Endothelial cell (in vitro differentiated cells): ENCODE measurements at regions not wholly inside any gene's neighbourhood (a gene's known extent, or its start where the extent isn't known, plus 50 kb on each side); places are given as distances from the start of the nearest gene placed in this dataset.

Source experiments
- DNase-seq: peaks from one replicate; pipeline ENCODE4 v3.0.0; 2021; ENCODE audit warnings: low spot score
- H3K27ac Mint-ChIP-seq: one replicate; pipeline ENCODE4 v1.8.0; 2021; ENCODE audit warnings: mixed read lengths, inconsistent platforms; ENCODE audit not compliant: unreplicated experiment
- H3K27me3 Mint-ChIP-seq: one replicate; pipeline ENCODE4 v1.8.0; 2021; ENCODE audit warnings: mild to moderate bottlenecking, moderate library complexity, mixed read lengths, inconsistent platforms; ENCODE audit not compliant: unreplicated experiment
- H3K36me3 Mint-ChIP-seq: one replicate; pipeline ENCODE4 v1.8.0; 2021; ENCODE audit warnings: mild to moderate bottlenecking, low read depth, mixed read lengths, inconsistent platforms; ENCODE audit not compliant: unreplicated experiment
- H3K4me1 Mint-ChIP-seq: one replicate; pipeline ENCODE4 v1.8.0; 2021; ENCODE audit warnings: mild to moderate bottlenecking, mixed read lengths, inconsistent platforms; ENCODE audit not compliant: unreplicated experiment
- H3K4me3 Mint-ChIP-seq: one replicate; pipeline ENCODE4 v1.8.0; 2021; ENCODE audit warnings: mild to moderate bottlenecking, mixed read lengths, inconsistent platforms; ENCODE audit not compliant: unreplicated experiment
- H3K9me3 Mint-ChIP-seq: one replicate; pipeline ENCODE4 v1.8.0; 2021; ENCODE audit warnings: mixed read lengths, inconsistent platforms; ENCODE audit not compliant: unreplicated experiment
- TF ChIP-seq, protein P1 (sequence below): fragments of 200-600 bp; sonication (generic); IDR thresholded peaks from one replicate; pipeline ENCODE4 v1.5.0; 2021; ENCODE audit warnings: antibody characterized with exemption; ENCODE audit not compliant: unreplicated experiment

GRCh38 chr2:67650291-67651133 is 253.4 kb downstream of the ETAA1 start:
- TF ChIP-seq, protein P1, sequence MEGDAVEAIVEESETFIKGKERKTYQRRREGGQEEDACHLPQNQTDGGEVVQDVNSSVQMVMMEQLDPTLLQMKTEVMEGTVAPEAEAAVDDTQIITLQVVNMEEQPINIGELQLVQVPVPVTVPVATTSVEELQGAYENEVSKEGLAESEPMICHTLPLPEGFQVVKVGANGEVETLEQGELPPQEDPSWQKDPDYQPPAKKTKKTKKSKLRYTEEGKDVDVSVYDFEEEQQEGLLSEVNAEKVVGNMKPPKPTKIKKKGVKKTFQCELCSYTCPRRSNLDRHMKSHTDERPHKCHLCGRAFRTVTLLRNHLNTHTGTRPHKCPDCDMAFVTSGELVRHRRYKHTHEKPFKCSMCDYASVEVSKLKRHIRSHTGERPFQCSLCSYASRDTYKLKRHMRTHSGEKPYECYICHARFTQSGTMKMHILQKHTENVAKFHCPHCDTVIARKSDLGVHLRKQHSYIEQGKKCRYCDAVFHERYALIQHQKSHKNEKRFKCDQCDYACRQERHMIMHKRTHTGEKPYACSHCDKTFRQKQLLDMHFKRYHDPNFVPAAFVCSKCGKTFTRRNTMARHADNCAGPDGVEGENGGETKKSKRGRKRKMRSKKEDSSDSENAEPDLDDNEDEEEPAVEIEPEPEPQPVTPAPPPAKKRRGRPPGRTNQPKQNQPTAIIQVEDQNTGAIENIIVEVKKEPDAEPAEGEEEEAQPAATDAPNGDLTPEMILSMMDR, result peak; percentile 37

GRCh38 chr2:67651565-67651964 is 254.4 kb downstream of the ETAA1 start:
- H3K27ac Mint-ChIP-seq, result no peak overlapping the region
- peaks cover 11% of the 10 kb centered on the region for H3K9me3 Mint-ChIP-seq
- no peaks in the 10 kb centered on the region for H3K27me3 Mint-ChIP-seq
- DNase-seq, result no peak
- TF ChIP-seq, protein P1, result no peak
- H3K36me3 Mint-ChIP-seq, result peaks cover 8% of the 10 kb centered on the region
- H3K4me1 Mint-ChIP-seq, result peaks cover 20% of the 10 kb centered on the region
- H3K4me3 Mint-ChIP-seq, result no peak overlapping the region

More at GRCh38 chr2:67650291-67651133, 253.4 kb downstream of the ETAA1 start:
- Mint-ChIP-seq H3K4me3 (no peak overlapping the region), H3K27me3 (no peaks in the 10 kb centered on the region), H3K9me3 (peaks cover 11% of the 10 kb centered on the region), H3K36me3 (peaks cover 8% of the 10 kb centered on the region), H3K27ac (no peak overlapping the region), H3K4me1 (peaks cover 20% of the 10 kb centered on the region)
- DNase-seq, result peak; percentile 68

- Mint-ChIP-seq H3K4me3 (no peak overlapping the region), H3K36me3 (peaks cover 8% of the 10 kb centered on the region), H3K27ac (no peak overlapping the region), H3K4me1 (peaks cover 20% of the 10 kb centered on the region), H3K9me3 (peaks cover 11% of the 10 kb centered on the region), H3K27me3 (no peaks in the 10 kb centered on the region)
- no peak for DNase-seq
- TF ChIP-seq, protein P1, result no peak
Observed at GRCh38 chr2:67652679-67653078, 255.5 kb downstream of the ETAA1 start.

DNA sequence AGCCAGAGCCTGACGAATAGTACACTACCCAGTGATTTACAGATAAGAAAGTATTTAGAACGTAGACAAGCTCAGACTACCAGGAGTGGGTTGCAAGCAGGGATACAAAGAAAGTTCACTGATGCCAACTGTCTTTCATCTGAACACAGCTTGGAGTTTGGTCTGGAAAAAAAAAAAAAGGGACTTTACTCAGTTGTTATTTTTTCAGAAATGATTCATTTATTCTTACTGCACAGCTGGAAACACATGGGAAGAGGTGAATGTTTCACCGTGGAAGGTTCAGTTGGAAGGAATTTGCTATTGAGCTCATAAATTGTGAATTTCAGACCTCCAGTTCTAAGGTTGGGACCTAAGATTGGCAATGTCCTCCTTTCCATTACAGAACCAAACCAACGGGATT is 259.7 kb downstream of the ETAA1 start:
- Mint-ChIP-seq H3K4me1 (peaks cover 9% of the 10 kb centered on the region), H3K27ac (no peak overlapping the region), H3K9me3 (peaks cover 11% of the 10 kb centered on the region), H3K4me3 (no peak overlapping the region), H3K36me3 (peaks cover 8% of the 10 kb centered on the region), H3K27me3 (peaks cover 2% of the 10 kb centered on the region)
- TF ChIP-seq, protein P1, result no peak
- no peak for DNase-seq

GRCh38 chr2:67658820-67659219 is 261.7 kb downstream of the ETAA1 start:
- peaks cover 2% of the 10 kb centered on the region for H3K27me3 Mint-ChIP-seq

More at GRCh38 chr2:67658820-67659219, 261.7 kb downstream of the ETAA1 start:
- Mint-ChIP-seq H3K27ac (no peak overlapping the region), H3K4me3 (no peak overlapping the region), H3K36me3 (peaks cover 2% of the 10 kb centered on the region), H3K4me1 (no peaks in the 10 kb centered on the region), H3K9me3 (peaks cover 5% of the 10 kb centered on the region)
- TF ChIP-seq, protein P1, result no peak
- DNase-seq, result no peak
